NB4 (cell line): ENCODE measurements at regions not wholly inside any gene's neighbourhood (a gene's known extent, or its start where the extent isn't known, plus 50 kb on each side); places are given as distances from the start of the nearest gene placed in this dataset.

Experiments
- DNase-seq: peaks from one replicate; pipeline ENCODE4 v3.0.0; 2010; ENCODE audit warnings: low read depth
- H3K4me3 ChIP-seq: one replicate; pipeline ENCODE4 v1.5.1; 2011; ENCODE audit warnings: mild to moderate bottlenecking, low read depth, low read length, moderate library complexity
- CTCF ChIP-seq: IDR thresholded peaks from one replicate; pipeline ENCODE4 v1.5.1; 2012; ENCODE audit warnings: low read depth, low read length
- MAX ChIP-seq: IDR thresholded peaks from 2 replicates; pipeline ENCODE4 v1.6.1; 2011; ENCODE audit warnings: low read depth, low read length
- MYC ChIP-seq: IDR thresholded peaks from 2 replicates; pipeline ENCODE4 v1.6.1; 2011; ENCODE audit warnings: low read depth, low read length
- POLR2A ChIP-seq: IDR thresholded peaks from 2 replicates; pipeline ENCODE4 v1.6.1; 2011; ENCODE audit warnings: mild to moderate bottlenecking; ENCODE audit not compliant: insufficient read length; ENCODE audit errors: extremely low read depth

- no peak for DNase-seq
- no peak overlapping the region for H3K4me3 ChIP-seq
- no peak for TF ChIP-seq MYC
- no peak for TF ChIP-seq MAX
- TF ChIP-seq POLR2A, result no peak
- TF ChIP-seq CTCF, result no peak
These were observed 630.0 kb upstream of the MBL2 start for GRCh38 chr10:53402594-53402993.

DNA sequence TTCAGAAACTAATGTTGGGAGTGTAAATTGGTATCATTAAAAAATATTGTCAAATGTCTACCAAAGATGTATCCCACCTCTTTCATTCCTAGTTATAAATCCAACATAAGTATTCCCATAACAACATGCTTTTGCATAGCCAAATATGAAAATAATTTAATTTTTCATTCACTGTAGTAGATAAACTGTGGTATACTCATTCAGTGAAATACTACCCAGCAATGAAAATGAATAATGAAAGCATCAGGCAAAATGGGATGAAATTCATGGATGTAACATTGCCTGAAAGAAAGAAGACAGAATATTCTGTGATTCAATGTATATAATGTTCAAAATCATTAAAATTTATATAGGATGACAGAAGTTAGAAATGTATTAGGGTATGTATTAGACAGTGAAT is 629.0 kb upstream of the MBL2 start:
- H3K4me3 ChIP-seq, result no peak overlapping the region
- DNase-seq, result no peak
- no peak for TF ChIP-seq POLR2A

GRCh38 chr10:53396876-53397275 is 624.3 kb upstream of the MBL2 start:
- TF ChIP-seq CTCF (no peak), MAX (no peak), MYC (no peak), POLR2A (no peak)
- H3K4me3 ChIP-seq, result no peak overlapping the region
- DNase-seq, result no peak

- no peak for DNase-seq
- TF ChIP-seq CTCF (no peak), POLR2A (no peak), MAX (no peak), MYC (no peak)
- H3K4me3 ChIP-seq, result no peak overlapping the region
These were observed 622.9 kb upstream of the MBL2 start for GRCh38 chr10:53395449-53395848.

- no peak for DNase-seq
- H3K4me3 ChIP-seq, result no peak overlapping the region
- TF ChIP-seq MAX (no peak), MYC (no peak), POLR2A (no peak), CTCF (no peak)
These were observed 615.0 kb upstream of the MBL2 start for GRCh38 chr10:53387562-53387961.

DNA sequence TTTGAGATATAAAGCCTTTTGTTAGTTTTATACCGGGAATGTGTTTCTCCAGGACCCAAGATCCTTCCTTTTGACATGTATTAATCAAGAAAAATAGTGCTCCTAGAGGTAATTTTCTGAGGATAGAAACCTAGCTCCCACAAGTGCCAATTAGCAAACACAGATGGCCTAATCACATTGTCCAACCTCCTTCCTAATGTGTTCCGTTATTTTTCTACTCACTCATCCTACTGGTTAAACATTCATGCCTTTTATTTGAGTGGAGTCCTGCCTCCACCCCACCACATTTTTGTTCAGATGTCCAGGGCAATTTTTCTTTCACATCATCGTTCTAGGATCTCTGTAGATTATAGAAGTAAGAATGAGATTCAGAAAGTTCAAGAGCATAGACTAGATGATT is 610.0 kb upstream of the MBL2 start:
- no peak for TF ChIP-seq MAX
- no peak for TF ChIP-seq CTCF
- no peak for TF ChIP-seq MYC
- no peak for TF ChIP-seq POLR2A
- no peak overlapping the region for H3K4me3 ChIP-seq
- DNase-seq, result no peak
